Jurkat, Clone E6-1 (cell line): ENCODE measurements at regions not wholly inside any gene's neighbourhood (a gene's known extent, or its start where the extent isn't known, plus 50 kb on each side); places are given as distances from the start of the nearest gene placed in this dataset.

Source experiments
- DNase-seq: peaks from one replicate; pipeline ENCODE4 v3.0.0-alpha.2; 2011; ENCODE audit warnings: low read depth, low spot score
- H3K4me3 ChIP-seq: 2 replicates; pipeline ENCODE4 v1.5.1; 2011; ENCODE audit warnings: mild to moderate bottlenecking, low read length, control low read depth, moderate library complexity

GRCh38 chr16:85323230-85323960 lies 211.1 kb upstream of the CIBAR2 start:
- no peak for DNase-seq
- no peak overlapping the region for H3K4me3 ChIP-seq

DNA sequence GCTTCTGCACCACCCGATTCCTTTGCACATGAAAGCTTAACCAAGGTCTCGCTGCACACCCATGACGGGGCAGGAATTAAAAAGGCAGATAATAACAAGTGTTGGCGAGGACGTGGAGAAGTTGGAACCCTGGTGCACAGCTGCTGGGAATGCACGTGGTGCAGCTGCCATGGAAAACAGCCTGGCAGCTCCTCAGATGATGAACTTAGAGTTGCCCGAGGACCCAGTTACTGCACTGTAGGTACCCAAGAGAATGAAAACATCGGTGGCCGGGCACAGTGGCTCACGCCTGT lies 211.6 kb upstream of the CIBAR2 start:
- H3K4me3 ChIP-seq: no peak overlapping the region
- no peak for DNase-seq

GRCh38 chr16:85324488-85324887 lies 212.2 kb upstream of the CIBAR2 start:
- no peak overlapping the region for H3K4me3 ChIP-seq
- no peak for DNase-seq

- DNase-seq: no peak
- H3K4me3 ChIP-seq: no peak overlapping the region
These were observed 214.0 kb upstream of the CIBAR2 start for GRCh38 chr16:85326113-85326793.

- no peak overlapping the region for H3K4me3 ChIP-seq
- DNase-seq: no peak
These were observed 214.5 kb upstream of the CIBAR2 start for GRCh38 chr16:85326794-85327181.

DNA sequence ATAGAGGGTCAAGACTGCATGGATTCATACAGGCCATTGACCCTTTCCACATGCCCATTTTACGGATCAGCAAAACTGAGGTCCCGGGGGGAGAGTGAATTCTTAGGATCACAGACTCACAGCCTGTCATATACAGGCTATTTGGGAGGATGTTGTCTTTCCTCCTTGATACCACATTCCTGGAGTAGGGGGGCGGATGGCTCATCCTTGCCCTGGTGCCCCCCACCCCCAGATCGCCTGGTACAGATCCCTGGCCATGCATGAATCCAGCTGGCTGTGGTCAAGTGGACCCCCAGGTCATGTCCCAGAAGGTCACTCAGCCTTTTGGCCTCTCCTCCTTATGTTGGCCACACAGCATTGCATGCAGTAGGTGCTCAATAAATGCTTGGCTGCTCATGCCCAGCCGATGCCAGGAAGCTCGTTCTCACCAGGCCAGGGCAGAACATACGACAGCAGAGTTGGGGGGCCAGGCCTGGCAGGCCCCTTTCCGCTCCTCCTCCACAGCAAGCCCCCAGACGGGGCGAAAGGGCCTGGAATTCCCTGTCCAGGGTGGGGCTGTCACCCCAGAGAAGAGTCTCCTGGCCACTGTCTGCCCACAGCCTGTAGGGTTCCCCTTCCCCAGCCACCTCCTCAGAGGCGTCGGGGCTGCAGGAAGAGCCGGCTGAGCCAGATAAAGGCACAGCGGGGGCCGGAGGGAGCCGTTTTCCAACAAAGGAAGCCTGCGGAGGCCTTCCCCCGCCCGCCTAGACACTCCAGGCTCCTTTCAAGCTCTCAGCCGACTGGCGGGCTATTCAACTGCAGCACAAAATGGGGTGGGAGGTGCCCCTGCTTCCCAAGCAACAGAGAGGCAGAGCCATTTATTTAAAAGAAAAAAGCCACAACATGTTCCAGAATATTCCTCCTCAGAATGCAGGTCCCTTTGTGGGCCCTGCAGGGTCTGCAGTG lies 215.7 kb upstream of the CIBAR2 start:
- DNase-seq: no peak
- H3K4me3 ChIP-seq: no peak overlapping the region

- no peak overlapping the region for H3K4me3 ChIP-seq
- no peak for DNase-seq
These were observed 216.4 kb upstream of the CIBAR2 start for GRCh38 chr16:85328676-85329058.

DNA sequence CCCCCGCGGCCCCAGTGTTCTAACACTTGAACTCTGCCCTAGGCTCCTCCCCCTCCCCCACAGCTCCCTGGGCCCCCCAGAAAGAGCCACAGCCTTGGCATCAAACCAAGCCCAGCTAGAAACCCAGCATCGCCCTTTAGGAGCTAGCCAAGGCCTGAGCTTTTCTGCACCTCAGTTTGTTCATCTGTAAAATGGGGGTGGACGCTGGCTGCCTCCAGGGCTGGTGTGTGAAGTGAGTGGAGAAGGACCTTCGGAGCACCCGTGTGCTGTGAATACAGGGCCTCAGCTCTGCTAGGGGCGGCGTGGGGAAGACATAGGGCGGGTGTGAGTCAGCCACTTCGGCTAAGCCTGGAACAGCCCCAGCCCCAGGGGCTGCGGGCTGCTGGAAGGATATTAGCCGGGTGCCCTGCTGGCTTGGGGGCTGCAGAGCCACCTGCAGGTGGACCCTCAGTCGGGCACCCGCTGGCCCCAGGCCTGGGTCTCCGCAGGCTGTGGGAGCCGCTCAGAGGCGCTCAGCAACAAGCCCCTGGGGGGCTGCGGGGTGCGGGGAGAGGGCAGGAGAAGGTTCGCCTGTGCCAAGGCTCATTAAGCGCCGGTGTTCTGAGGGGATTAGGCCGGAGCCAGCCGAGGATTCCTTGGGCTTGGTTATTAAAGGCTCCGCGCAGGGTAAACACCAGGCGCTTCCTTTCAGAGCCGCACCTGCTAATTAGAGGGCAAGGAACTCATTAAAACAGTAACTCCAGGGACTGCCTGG lies 217.0 kb upstream of the CIBAR2 start:
- DNase-seq: no peak
- no peak overlapping the region for H3K4me3 ChIP-seq

- no peak overlapping the region for H3K4me3 ChIP-seq
- DNase-seq: no peak
These were observed 217.9 kb upstream of the CIBAR2 start for GRCh38 chr16:85330006-85330693.

DNA sequence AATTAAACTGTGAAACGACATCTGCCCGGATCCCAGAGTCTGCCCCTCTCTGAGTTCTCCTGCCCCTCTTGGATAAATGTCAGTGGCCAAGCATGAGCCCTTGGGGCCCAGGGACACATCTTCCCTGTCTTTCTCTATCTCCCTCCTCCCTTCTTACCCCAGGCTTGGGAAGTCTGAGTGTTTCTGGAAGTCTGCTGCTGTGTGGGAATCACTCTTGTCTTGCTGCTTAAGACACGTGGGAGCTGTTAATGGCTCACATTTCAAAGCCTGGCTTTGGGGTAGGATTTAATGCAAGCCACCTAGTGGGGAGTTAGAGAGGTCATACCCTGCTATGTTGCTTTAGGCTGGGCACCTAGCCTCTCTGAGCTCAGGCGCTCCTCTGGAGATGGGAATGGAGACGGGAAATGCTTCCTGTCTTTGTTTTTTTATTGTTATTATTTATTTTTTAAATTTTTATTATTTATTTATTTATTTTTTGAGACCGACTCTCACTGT lies 218.5 kb upstream of the CIBAR2 start:
- no peak overlapping the region for H3K4me3 ChIP-seq
- DNase-seq: peak; percentile 70

DNA sequence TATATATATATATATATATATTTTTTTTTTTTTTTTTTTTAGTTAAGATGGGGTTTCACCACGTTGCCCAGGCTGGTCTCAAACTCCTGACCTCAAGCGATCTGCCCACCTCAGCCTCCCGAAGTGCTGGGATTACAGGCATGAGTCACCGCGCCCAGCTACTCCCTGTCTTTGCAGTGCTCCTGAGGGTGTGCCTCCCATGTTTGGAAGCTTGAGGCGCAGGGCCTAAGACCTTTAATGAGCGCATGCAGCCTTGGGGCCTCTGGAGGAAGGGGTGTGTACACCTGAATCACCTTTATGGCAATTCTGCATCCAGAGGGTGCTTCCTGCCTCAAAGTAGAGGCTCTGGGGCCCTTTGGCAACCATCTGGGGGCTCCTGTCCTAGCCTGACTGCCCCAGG lies 219.4 kb upstream of the CIBAR2 start:
- no peak for DNase-seq
- H3K4me3 ChIP-seq: no peak overlapping the region

DNA sequence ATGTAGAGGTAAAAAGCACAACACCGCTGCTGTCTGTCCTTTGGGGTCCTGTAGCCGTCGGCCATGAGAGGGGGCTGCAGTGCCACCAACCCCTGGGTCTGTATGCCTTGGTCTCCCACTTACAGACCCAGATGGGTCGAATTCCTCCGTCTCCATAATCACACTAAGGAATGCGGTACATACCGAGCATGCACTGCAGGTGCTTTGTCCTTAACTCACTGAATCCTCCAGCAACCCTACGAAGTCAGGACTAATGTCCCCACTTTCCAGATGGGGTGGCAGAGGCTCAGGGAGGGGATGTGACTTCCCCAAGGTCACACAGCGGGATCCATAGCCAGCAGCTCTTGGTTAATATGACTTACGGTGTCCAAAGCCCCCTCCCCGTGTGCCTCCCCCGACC lies 219.9 kb upstream of the CIBAR2 start:
- no peak overlapping the region for H3K4me3 ChIP-seq
- no peak for DNase-seq

GRCh38 chr16:85333337-85333736 lies 221.1 kb upstream of the CIBAR2 start:
- DNase-seq: no peak
- H3K4me3 ChIP-seq: no peak overlapping the region

DNA sequence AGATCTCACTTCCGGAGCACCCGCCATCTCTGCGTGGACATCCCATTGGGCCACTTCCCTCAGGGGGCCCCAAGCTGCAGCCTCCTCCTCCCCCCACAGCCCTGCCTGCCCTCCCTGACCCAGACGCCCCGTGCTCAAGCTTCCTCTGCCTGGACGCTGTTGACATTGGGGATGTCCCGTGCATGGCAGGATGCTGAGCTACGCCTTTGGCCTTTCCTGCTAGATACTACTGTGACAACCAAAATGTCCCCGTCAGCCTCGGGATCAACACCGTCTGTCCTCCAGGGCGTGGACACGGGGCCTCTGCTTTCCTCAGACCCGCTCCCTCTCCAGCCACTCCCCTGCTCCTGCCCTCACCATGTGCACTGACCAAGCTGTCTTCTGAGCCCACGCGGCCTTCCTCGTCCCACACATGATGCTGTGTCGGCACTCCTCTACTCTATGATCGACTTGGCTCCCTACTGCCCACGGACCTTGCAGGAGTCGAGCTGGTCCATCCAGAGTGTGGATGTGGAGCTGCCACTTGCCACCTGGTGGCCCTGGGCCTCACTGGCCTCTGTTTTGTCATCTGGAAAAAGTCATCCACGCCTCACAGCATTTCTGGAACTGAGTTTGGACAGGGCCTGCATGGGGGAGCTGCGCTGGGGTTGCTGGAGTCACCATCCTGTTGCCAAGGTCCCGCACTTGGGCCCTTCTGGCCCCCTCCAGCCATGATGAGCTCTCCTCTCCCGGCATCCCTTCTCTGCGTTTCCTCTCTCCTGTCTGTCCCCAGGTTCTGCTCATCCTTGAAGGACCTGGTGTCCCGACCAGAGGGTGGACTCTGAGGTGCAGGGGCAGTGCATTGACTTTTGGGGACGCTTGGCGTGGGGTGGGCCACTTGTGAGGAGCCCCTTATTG lies 221.7 kb upstream of the CIBAR2 start:
- no peak overlapping the region for H3K4me3 ChIP-seq
- DNase-seq: no peak

DNA sequence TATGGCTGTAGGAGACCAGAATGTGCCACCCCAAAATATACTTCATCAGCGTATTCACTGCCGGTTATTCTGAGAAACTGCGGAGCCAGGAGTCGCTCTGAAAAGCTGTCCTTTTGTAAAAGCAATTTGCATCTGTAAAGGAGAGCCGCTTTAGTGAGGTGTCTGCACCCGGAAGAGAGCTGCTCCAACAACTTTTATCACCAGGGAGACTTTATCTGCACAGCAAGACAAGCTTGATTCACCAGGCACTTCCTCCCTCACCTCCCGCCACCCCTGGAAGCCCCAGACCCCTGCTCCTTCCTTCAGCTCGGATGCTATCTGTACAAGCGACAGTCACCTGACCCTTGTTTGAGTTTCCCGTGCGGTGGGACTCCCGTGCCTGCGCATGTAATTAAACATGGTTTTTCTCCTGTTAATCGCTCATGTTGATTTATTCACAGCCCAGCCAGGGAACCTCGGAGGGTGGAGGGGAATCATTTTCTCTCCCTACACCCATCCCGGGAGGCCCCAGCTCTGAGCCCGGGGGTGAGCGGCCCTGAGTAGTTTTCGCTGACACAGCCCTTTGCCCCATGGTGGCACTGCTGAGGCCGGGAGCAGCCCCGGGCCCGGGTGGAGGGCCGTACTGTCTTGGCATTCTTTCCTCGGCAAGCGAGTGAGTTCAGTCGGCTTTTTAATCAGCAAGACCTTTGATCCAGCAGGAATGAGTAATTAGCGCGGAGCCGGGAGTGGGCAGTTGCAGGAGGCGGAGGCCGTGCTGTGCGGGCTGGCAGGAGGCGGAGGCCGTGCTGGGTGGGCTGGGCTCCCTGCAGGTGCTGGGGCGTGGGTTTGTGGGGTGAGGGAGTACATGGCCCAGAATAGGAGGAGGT lies 222.7 kb upstream of the CIBAR2 start:
- H3K4me3 ChIP-seq: no peak overlapping the region
- no peak for DNase-seq

DNA sequence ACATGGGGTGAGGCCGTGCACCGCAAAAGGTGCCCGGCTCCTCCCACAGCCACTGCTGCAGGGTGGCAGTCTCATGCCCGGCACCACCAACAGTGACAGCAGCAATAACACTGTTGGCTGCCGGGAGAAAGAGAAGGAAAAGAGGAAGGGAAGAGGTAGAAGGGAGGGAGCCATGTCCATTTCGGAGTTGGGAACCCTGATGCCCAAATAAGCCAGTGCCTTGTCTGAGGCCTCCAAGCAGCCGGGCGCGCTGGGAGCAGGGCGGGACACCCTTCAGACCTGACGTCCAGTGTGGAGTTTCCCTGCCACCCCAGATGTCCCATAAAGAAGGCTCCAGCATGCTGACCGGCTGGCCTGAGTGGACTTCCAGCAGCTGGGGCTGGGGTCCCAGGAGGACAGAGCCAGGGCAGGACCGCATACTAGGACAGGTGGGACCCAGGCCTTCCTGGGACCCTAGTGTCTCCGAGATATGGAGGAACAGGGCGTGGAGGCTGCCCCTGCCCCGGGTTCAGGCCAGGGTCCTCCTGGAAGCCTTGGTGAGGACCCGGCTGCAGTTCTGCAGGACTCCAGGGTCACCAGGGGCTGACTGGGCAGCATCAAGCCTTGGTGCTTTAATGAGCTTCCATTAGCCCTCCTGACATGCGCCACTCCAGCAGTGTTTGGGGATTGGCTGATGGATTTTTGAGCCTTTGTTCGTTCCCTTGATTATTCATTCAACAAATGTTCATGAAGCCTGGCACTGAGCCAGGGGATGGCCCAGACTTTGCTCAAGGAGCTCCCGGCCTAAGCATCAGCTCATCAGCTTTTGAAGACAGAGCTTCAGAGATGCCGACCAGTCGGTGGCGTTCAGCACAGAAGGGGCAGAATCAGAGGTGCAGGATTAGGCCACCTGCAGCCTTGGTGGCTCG lies 223.6 kb upstream of the CIBAR2 start:
- no peak overlapping the region for H3K4me3 ChIP-seq
- no peak for DNase-seq
